HCT116 (cell line): ENCODE measurements at regions not wholly inside any gene's neighbourhood (a gene's known extent, or its start where the extent isn't known, plus 50 kb on each side); places are given as distances from the start of the nearest gene placed in this dataset.

Source experiments
- ZFX ChIP-seq: fragments of 450-650 bp; IDR thresholded peaks from 2 replicates; pipeline ENCODE4 v1.6.1; 2017
- TF ChIP-seq, protein P1 (sequence below): IDR thresholded peaks from 2 replicates; pipeline ENCODE4 v1.6.1; 2012

DNA sequence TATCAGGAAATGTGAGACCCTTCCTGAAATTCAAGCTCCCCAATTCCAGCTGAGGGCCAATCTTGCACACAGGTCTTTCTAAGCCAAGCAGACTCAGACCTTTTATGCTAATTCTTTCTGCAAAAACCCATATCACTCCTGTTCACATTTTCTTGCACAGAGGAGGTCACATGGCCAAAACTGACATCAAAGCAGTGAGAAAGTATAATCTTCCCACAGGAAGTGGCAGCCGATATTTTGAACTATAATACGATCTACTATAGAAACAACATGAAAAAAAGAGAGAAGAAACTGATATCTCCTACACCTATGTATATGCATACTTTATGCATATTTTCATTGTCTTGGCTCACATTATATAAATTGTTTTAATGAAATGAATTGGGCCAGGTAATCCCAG, 132.9 kb upstream of the SSTR1 start:
- TF ChIP-seq, protein P1, sequence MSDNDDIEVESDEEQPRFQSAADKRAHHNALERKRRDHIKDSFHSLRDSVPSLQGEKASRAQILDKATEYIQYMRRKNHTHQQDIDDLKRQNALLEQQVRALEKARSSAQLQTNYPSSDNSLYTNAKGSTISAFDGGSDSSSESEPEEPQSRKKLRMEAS, result no peak
- no peak for TF ChIP-seq ZFX
